Mesendoderm (in vitro differentiated cells): ENCODE measurements at regions not wholly inside any gene's neighbourhood (a gene's known extent, or its start where the extent isn't known, plus 50 kb on each side); places are given as distances from the start of the nearest gene placed in this dataset.

Source experiments
- DNase-seq: peaks from one replicate; pipeline ENCODE4 v3.0.0; 2013
- H2AK5ac ChIP-seq: 2 replicates; pipeline ENCODE4 v1.6.1; 2013; ENCODE audit warnings: low read length, inconsistent platforms
- H2BK120ac ChIP-seq: 2 replicates; pipeline ENCODE4 v1.6.1; 2013; ENCODE audit warnings: low read depth, mild to moderate bottlenecking, low read length, moderate library complexity, mixed read lengths
- H2BK15ac ChIP-seq: replicated peaks from 2 replicates; pipeline ENCODE4 v1.6.1; 2013; ENCODE audit warnings: low read depth, mild to moderate bottlenecking, moderate library complexity
- H2BK5ac ChIP-seq: 2 replicates; pipeline ENCODE4 v1.6.1; 2013; ENCODE audit warnings: low read length, inconsistent platforms
- H3K18ac ChIP-seq: 2 replicates; pipeline ENCODE4 v1.6.1; 2013; ENCODE audit warnings: mild to moderate bottlenecking, low read length, mixed read lengths
- H3K23ac ChIP-seq: one replicate; pipeline ENCODE4 v1.6.1; 2013; ENCODE audit warnings: low read length
- H3K27ac ChIP-seq: 2 replicates; pipeline ENCODE4 v1.5.1; 2013; ENCODE audit warnings: low read depth, mild to moderate bottlenecking, inconsistent platforms, low read length, moderate library complexity
- H3K27me3 ChIP-seq: 2 replicates; pipeline ENCODE4 v1.6.1; 2013; ENCODE audit warnings: low read length, control low read depth, mild to moderate bottlenecking, inconsistent platforms; ENCODE audit not compliant: insufficient read depth, poor library complexity
- H3K36me3 ChIP-seq: 2 replicates; pipeline ENCODE4 v1.6.1; 2013; ENCODE audit warnings: low read length, inconsistent platforms; ENCODE audit not compliant: control insufficient read depth, insufficient read depth
- H3K4ac ChIP-seq: one replicate; pipeline ENCODE4 v1.6.1; 2013; ENCODE audit warnings: low read depth, mild to moderate bottlenecking, low read length, moderate library complexity
- H3K4me1 ChIP-seq: 2 replicates; pipeline ENCODE4 v1.6.1; 2013; ENCODE audit warnings: low read depth, low read length, inconsistent platforms; ENCODE audit not compliant: control insufficient read depth
- H3K4me2 ChIP-seq: 2 replicates; pipeline ENCODE4 v1.6.1; 2013; ENCODE audit warnings: low read length
- H3K4me3 ChIP-seq: 2 replicates; pipeline ENCODE4 v1.5.1; 2013; ENCODE audit warnings: mild to moderate bottlenecking, low read length
- H3K56ac ChIP-seq: one replicate; pipeline ENCODE4 v1.6.1; 2013; ENCODE audit warnings: low read length
- H3K79me1 ChIP-seq: 2 replicates; pipeline ENCODE4 v1.6.1; 2013; ENCODE audit warnings: low read length, inconsistent platforms
- H3K79me2 ChIP-seq: 2 replicates; pipeline ENCODE4 v1.6.1; 2013; ENCODE audit warnings: mild to moderate bottlenecking, low read length; ENCODE audit not compliant: control insufficient read depth, insufficient read depth
- H3K9ac ChIP-seq: 2 replicates; pipeline ENCODE4 v1.6.1; 2013; ENCODE audit warnings: low read length, inconsistent platforms
- H4K5ac ChIP-seq: one replicate; pipeline ENCODE4 v1.6.1; 2013; ENCODE audit warnings: low read length
- H4K8ac ChIP-seq: one replicate; pipeline ENCODE4 v1.6.1; 2013; ENCODE audit warnings: low read depth, mild to moderate bottlenecking, control low read depth, low read length, moderate library complexity
- WGBS: extraction: QIAGEN DNeasy Blood & Tissue Kit; methylation state at CpG from one replicate; pipeline ENCODE4 v1.1.7; 2013; ENCODE audit warnings: low lambda C conversion rate, missing lambda C conversion rate; ENCODE audit not compliant: insufficient coverage; ENCODE audit errors: extremely low coverage; 5-methylcytosine and 5-hydroxymethylcytosine counted together

GRCh38 chr2:47267711-47268086 lies 91.4 kb upstream of the CALM2 start:
- Histone ChIP-seq H3K4me2 (no peak overlapping the region), H4K8ac (no peak overlapping the region), H2BK15ac (no peak overlapping the region), H4K5ac (no peak overlapping the region), H3K56ac (peak overlapping the region; percentile 22), H3K4ac (no peak overlapping the region), H3K36me3 (no peaks in the 10 kb centered on the region), H3K18ac (no peak overlapping the region), H3K79me1 (no peaks in the 10 kb centered on the region), H3K9ac (no peak overlapping the region), H2BK5ac (no peak overlapping the region), H3K23ac (no peak overlapping the region), H2BK120ac (no peak overlapping the region), H3K27me3 (no peaks in the 10 kb centered on the region), H3K27ac (no peak overlapping the region), H2AK5ac (no peak overlapping the region), H3K4me3 (no peak overlapping the region), H3K79me2 (no peaks in the 10 kb centered on the region), H3K4me1 (peaks cover 9% of the 10 kb centered on the region)
- DNase-seq: no peak
- no CpG with 5 or more reads among the region's 5 CpGs for WGBS

- Histone ChIP-seq H3K4me3 (no peak overlapping the region), H4K5ac (no peak overlapping the region), H3K9ac (no peak overlapping the region), H3K36me3 (no peaks in the 10 kb centered on the region), H3K4ac (no peak overlapping the region), H3K27me3 (no peaks in the 10 kb centered on the region), H3K18ac (no peak overlapping the region), H3K79me2 (no peaks in the 10 kb centered on the region), H3K56ac (peak overlapping the region; percentile 22), H2BK5ac (no peak overlapping the region), H2BK15ac (no peak overlapping the region), H3K79me1 (no peaks in the 10 kb centered on the region), H2AK5ac (no peak overlapping the region), H3K4me2 (no peak overlapping the region), H3K4me1 (peaks cover 9% of the 10 kb centered on the region), H4K8ac (no peak overlapping the region), H3K27ac (no peak overlapping the region), H2BK120ac (no peak overlapping the region), H3K23ac (no peak overlapping the region)
- no CpG with 5 or more reads among the region's 8 CpGs for WGBS
- no peak for DNase-seq
Measured at GRCh38 chr2:47266939-47267710, 90.8 kb upstream of the CALM2 start.

- Histone ChIP-seq H3K79me1 (no peaks in the 10 kb centered on the region), H3K4me3 (no peak overlapping the region), H3K27ac (peak overlapping the region; percentile 40), H3K9ac (no peak overlapping the region), H4K8ac (no peak overlapping the region), H2BK120ac (no peak overlapping the region), H2AK5ac (no peak overlapping the region), H4K5ac (no peak overlapping the region), H3K36me3 (no peaks in the 10 kb centered on the region), H3K4ac (no peak overlapping the region), H2BK15ac (no peak overlapping the region), H2BK5ac (no peak overlapping the region), H3K79me2 (no peaks in the 10 kb centered on the region), H3K23ac (no peak overlapping the region), H3K4me1 (peaks cover 6% of the 10 kb centered on the region), H3K27me3 (no peaks in the 10 kb centered on the region), H3K18ac (no peak overlapping the region), H3K56ac (no peak overlapping the region), H3K4me2 (no peak overlapping the region)
- no peak for DNase-seq
- WGBS: no CpG with 5 or more reads among the region's 5 CpGs
Measured at GRCh38 chr2:47265751-47266231, 89.5 kb upstream of the CALM2 start.

GRCh38 chr2:47265158-47265557 lies 88.8 kb upstream of the CALM2 start:
- H2BK5ac ChIP-seq: peak overlapping the region; percentile 9
- peak overlapping the region; percentile 40 for H3K27ac ChIP-seq
- no peak overlapping the region for H3K18ac ChIP-seq
- H4K8ac ChIP-seq: no peak overlapping the region
- H3K27me3 ChIP-seq: no peaks in the 10 kb centered on the region
- no peak overlapping the region for H2AK5ac ChIP-seq
- H3K79me2 ChIP-seq: no peaks in the 10 kb centered on the region
- no peak for DNase-seq
- no peak overlapping the region for H2BK120ac ChIP-seq
- no peak overlapping the region for H3K4me2 ChIP-seq
- no peak overlapping the region for H3K4ac ChIP-seq
- peaks cover 6% of the 10 kb centered on the region for H3K4me1 ChIP-seq
- no peak overlapping the region for H3K23ac ChIP-seq
- H3K4me3 ChIP-seq: no peak overlapping the region
- WGBS: no CpG with 5 or more reads among the region's 8 CpGs
- no peak overlapping the region for H3K9ac ChIP-seq
- H3K36me3 ChIP-seq: no peaks in the 10 kb centered on the region
- H4K5ac ChIP-seq: no peak overlapping the region
- H3K79me1 ChIP-seq: no peaks in the 10 kb centered on the region
- H3K56ac ChIP-seq: no peak overlapping the region
- H2BK15ac ChIP-seq: no peak overlapping the region

GRCh38 chr2:47264686-47265085 lies 88.4 kb upstream of the CALM2 start:
- Histone ChIP-seq H3K4me2 (no peak overlapping the region), H3K4me3 (no peak overlapping the region), H3K79me2 (no peaks in the 10 kb centered on the region), H3K36me3 (no peaks in the 10 kb centered on the region), H3K27me3 (no peaks in the 10 kb centered on the region), H3K9ac (no peak overlapping the region), H2BK5ac (no peak overlapping the region), H3K4ac (no peak overlapping the region), H3K18ac (no peak overlapping the region), H4K5ac (no peak overlapping the region), H4K8ac (no peak overlapping the region), H2AK5ac (no peak overlapping the region), H3K23ac (no peak overlapping the region), H3K79me1 (no peaks in the 10 kb centered on the region), H3K27ac (no peak overlapping the region), H3K56ac (no peak overlapping the region), H2BK15ac (no peak overlapping the region), H3K4me1 (peaks cover 6% of the 10 kb centered on the region), H2BK120ac (no peak overlapping the region)
- no peak for DNase-seq
- WGBS: no CpG with 5 or more reads among the region's 8 CpGs

- Histone ChIP-seq H3K4ac (no peak overlapping the region), H2BK5ac (no peak overlapping the region), H2BK15ac (no peak overlapping the region), H4K8ac (no peak overlapping the region), H3K79me2 (no peaks in the 10 kb centered on the region), H3K36me3 (no peaks in the 10 kb centered on the region), H4K5ac (no peak overlapping the region), H3K56ac (no peak overlapping the region), H3K4me2 (no peak overlapping the region), H3K27ac (no peak overlapping the region), H3K4me3 (no peak overlapping the region), H3K27me3 (no peaks in the 10 kb centered on the region), H3K9ac (no peak overlapping the region), H3K23ac (no peak overlapping the region), H2AK5ac (no peak overlapping the region), H3K4me1 (peaks cover 6% of the 10 kb centered on the region), H2BK120ac (no peak overlapping the region), H3K18ac (no peak overlapping the region), H3K79me1 (no peaks in the 10 kb centered on the region)
- WGBS: no CpG with 5 or more reads among the region's 8 CpGs
- DNase-seq: no peak
Measured at GRCh38 chr2:47264143-47264542, 87.8 kb upstream of the CALM2 start.
